ENCODE measurements at regions not wholly inside any gene's neighbourhood (a gene's known extent, or its start where the extent isn't known, plus 50 kb on each side); places are given as distances from the start of the nearest gene placed in this dataset.

DNA sequence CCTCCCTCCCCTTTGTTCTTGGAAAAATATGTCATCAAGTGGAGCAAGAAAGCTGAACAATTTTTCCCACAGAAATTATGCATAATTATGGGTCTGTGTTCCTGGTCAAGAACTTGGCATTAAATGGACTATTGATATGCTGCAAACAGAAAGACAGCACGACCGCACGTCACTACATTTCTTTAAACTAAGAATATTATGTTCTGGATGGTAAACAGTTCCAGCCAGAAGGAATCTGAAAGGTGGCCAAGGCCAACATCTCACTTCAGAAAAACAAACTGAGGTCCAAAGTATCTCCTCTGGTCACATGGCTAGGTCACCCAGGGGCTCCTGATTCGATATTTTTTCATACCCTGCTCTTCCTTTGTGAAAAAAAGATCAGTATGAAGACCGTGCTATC lies 173.3 kb upstream of the GAS1 start:
- H3K27me3 ChIP-seq (ENCODE audit: low read depth, low read length) = no peaks in the 10 kb centered on the region
- H3K4me1 ChIP-seq (ENCODE audit: control insufficient read depth in 1 of 2, insufficient read depth in 2 of 2, low read length in 2 of 2) = peaks cover 0 to 24% of the 10 kb centered on the region in 2 donors
- H3K4me3 ChIP-seq (ENCODE audit: low read depth in 1 of 2, low read length in 2 of 2) = no peak overlapping the region
- no peak overlapping the region for H3K27ac ChIP-seq (ENCODE audit: low read length)
- H3K36me3 ChIP-seq (ENCODE audit: control insufficient read depth in 1 of 2, insufficient read depth in 2 of 2, low read length in 2 of 2) = no peaks in the 10 kb centered on the region
- no peaks in the 10 kb centered on the region for H3K9me3 ChIP-seq (ENCODE audit: control insufficient read depth in 1 of 2, low read length in 2 of 2)

DNA sequence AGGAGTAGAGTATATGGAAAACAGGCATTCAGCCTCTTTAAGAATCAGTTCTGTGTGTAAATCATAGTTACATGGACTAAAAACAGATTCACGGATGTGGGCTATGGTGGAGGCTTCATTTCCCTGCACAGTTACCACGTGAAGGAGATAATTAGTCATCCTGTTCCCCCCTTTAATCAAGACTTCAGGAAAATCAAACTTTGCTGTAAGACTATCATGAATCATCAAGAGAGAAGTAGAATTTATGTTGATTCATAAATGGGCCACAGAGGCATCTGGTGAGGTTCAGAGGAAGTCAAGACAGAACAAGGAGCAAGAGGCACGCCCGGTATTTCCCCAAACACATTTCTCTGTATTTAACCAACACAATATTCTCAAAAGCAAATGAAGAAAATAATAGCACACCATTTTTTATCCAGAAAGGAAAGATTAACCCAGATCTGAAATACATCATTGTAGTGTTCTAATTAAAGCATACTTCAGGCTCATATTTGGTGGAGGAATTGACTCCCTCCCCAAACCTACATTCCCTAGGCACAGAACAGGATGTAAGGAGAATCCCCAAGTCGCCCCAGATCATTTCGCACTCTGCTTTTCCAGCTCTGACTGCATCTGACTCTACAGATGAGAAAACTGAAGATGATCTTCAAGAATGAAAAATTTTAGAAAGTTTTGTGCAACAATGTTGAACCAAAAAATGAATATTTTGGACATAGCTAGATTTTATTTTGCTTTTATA lies 175.8 kb upstream of the GAS1 start:
- no peaks in the 10 kb centered on the region for H3K36me3 ChIP-seq (ENCODE audit: control insufficient read depth in 1 of 2, insufficient read depth in 2 of 2, low read length in 2 of 2)
- H3K9me3 ChIP-seq (ENCODE audit: control insufficient read depth in 1 of 2, low read length in 2 of 2) = no peaks in the 10 kb centered on the region
- no peak overlapping the region for H3K27ac ChIP-seq (ENCODE audit: low read length)
- no peaks in the 10 kb centered on the region for H3K27me3 ChIP-seq (ENCODE audit: low read depth, low read length)
- no peak overlapping the region for H3K4me3 ChIP-seq (ENCODE audit: low read depth in 1 of 2, low read length in 2 of 2)
- H3K4me1 ChIP-seq (ENCODE audit: control insufficient read depth in 1 of 2, insufficient read depth in 2 of 2, low read length in 2 of 2) = peaks cover 0 to 21% of the 10 kb centered on the region in 2 donors

DNA sequence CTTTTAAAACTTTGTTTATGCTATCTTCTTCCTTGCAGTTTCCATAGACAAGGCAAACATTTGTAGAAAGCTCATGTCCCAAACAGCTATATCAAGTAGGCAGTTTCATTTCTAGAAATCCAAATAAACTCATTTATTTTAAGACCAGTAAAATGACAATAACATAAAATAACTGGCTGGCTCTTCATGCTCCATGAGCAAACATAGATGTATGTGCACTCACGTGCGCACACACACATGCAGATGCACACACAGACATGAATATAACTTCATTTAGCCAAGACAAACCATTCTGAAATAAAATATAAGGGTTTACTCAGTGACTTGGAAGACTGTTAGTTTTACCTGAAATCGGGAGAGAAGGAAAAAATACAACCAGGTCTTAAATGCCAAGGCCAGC lies 176.5 kb upstream of the GAS1 start:
- Histone ChIP-seq H3K27me3 (ENCODE audit: low read depth, low read length) (no peaks in the 10 kb centered on the region), H3K27ac (ENCODE audit: low read length) (no peak overlapping the region), H3K36me3 (ENCODE audit: control insufficient read depth in 1 of 2, insufficient read depth in 2 of 2, low read length in 2 of 2) (no peaks in the 10 kb centered on the region)

DNA sequence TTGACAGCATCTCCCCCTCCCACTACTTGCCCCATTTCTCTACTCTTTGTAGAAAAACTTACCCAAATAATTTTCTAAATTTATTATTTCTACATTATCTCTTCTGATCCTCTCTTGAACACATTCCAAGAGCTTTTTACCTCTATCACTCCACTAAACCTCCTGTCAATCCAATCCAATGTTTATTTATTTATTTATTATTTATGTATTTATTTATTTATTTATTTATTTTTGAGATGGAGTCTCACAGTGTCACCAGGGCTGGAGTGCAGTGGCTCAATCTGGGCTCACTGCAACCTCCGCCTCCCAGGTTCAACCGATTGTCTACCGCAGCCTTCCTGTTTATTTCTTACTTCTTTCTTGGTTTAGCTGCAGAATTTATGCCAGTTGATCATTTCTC lies 178.5 kb upstream of the GAS1 start:
- H3K4me1 ChIP-seq (ENCODE audit: control insufficient read depth in 1 of 2, insufficient read depth in 2 of 2, low read length in 2 of 2) = peaks cover 0 to under 1% of the 10 kb centered on the region in 2 donors
- no peaks in the 10 kb centered on the region for H3K9me3 ChIP-seq (ENCODE audit: control insufficient read depth in 1 of 2, low read length in 2 of 2)
- no peaks in the 10 kb centered on the region for H3K36me3 ChIP-seq (ENCODE audit: control insufficient read depth in 1 of 2, insufficient read depth in 2 of 2, low read length in 2 of 2)
- no peak overlapping the region for H3K27ac ChIP-seq (ENCODE audit: low read length)
- no peak overlapping the region for H3K4me3 ChIP-seq (ENCODE audit: low read depth in 1 of 2, low read length in 2 of 2)
- no peaks in the 10 kb centered on the region for H3K27me3 ChIP-seq (ENCODE audit: low read depth, low read length)

More for the DNA sequence above, 176.5 kb upstream of the GAS1 start:
- H3K4me1 ChIP-seq (ENCODE audit: control insufficient read depth in 1 of 2, insufficient read depth in 2 of 2, low read length in 2 of 2) = peaks cover 0 to 19% of the 10 kb centered on the region in 2 donors
- no peak overlapping the region for H3K4me3 ChIP-seq (ENCODE audit: low read depth in 1 of 2, low read length in 2 of 2)
- no peaks in the 10 kb centered on the region for H3K9me3 ChIP-seq (ENCODE audit: control insufficient read depth in 1 of 2, low read length in 2 of 2)

DNA sequence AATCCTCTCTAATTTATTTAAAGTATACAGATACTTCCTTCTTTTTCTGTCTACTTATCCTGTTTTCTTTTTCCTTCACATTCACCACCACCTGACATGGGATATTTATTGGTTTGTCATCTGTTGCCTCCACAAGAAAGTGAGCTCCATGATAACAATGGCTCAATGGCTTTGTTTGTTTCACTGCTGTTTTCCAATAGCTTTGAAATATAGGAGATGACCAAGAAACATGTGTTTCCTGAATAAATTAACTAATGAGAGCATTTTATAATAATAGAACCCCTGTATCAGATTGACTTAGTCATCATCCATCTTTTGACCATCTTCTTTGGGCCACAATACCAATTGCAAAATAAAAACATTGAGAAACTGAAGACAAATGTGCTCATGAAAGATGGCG lies 180.2 kb upstream of the GAS1 start:
- no peaks in the 10 kb centered on the region for H3K36me3 ChIP-seq (ENCODE audit: control insufficient read depth in 1 of 2, insufficient read depth in 2 of 2, low read length in 2 of 2)
- no peaks in the 10 kb centered on the region for H3K27me3 ChIP-seq (ENCODE audit: low read depth, low read length)
- no peaks in the 10 kb centered on the region for H3K4me1 ChIP-seq (ENCODE audit: control insufficient read depth in 1 of 2, insufficient read depth in 2 of 2, low read length in 2 of 2)

DNA sequence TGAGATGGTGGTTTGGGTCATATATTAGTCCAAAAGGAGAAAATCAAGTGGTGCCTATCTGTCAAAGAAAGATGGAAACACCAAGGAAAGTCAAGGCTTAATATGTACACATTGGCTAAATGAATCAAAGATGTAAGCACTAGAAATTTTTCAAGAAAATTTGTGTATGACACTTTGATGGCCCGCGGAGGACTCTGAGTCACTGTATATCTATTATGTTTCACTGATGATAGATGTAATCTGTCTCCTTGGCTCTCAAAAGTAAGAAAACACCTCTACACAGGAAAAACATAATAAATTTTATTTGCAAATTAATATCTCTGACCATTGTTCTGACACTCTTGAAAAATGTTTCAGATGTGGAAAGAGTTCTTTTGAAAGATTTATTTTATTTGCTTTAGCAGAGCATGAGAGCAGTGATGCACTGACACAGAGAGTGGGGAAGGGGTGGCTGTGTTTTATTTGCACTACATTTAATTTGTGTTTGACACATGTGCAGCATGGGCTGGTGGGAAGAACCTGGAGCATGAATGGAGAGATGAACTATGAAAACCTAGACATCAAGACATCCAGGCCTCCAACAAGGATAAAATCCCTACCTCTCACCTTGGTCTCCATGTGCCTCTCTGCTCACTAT lies 180.8 kb upstream of the GAS1 start:
- no peaks in the 10 kb centered on the region for H3K27me3 ChIP-seq (ENCODE audit: low read depth, low read length)
- no peaks in the 10 kb centered on the region for H3K9me3 ChIP-seq (ENCODE audit: control insufficient read depth in 1 of 2, low read length in 2 of 2)

More for the DNA sequence above, 180.2 kb upstream of the GAS1 start:
- Histone ChIP-seq H3K27ac (ENCODE audit: low read length) (no peak overlapping the region), H3K9me3 (ENCODE audit: control insufficient read depth in 1 of 2, low read length in 2 of 2) (no peaks in the 10 kb centered on the region), H3K4me3 (ENCODE audit: low read depth in 1 of 2, low read length in 2 of 2) (no peak overlapping the region)

DNA sequence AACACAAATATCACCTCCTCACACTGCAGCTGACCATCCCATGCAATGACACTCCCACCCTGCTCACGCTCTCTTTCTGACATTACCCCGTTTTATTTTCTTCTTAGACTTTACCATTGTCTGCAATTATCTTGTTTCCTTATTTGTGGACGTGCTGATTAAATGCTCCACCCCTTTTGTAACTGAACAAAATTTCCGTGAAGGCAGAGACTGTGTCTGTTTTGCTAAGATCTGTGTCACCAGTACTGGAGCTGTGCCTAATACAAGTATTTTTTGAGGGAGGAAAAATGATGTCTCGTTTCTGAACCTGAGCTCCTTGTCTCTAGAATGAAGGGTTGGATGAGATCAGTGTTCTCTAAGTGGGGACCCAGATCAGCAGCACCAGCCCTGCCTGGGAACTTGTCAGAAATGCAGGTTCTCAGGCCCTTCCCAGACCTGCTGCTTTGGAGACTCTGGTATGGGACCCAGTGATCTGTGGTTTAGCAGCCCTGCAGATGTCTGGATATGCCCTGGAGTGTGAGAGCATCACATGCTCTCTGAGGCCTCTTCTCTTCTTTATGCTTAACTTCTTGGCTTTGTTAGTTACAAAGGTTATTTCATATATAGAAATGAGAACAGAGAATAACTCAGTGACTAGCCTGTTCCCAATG lies 181.7 kb upstream of the GAS1 start:
- Histone ChIP-seq H3K4me3 (ENCODE audit: low read depth in 1 of 2, low read length in 2 of 2) (no peak overlapping the region), H3K27me3 (ENCODE audit: low read depth, low read length) (no peaks in the 10 kb centered on the region), H3K9me3 (ENCODE audit: control insufficient read depth in 1 of 2, low read length in 2 of 2) (no peaks in the 10 kb centered on the region), H3K36me3 (ENCODE audit: control insufficient read depth in 1 of 2, insufficient read depth in 2 of 2, low read length in 2 of 2) (no peaks in the 10 kb centered on the region), H3K4me1 (ENCODE audit: control insufficient read depth in 1 of 2, insufficient read depth in 2 of 2, low read length in 2 of 2) (no peaks in the 10 kb centered on the region), H3K27ac (ENCODE audit: low read length) (no peak overlapping the region)

More for the DNA sequence above, 180.8 kb upstream of the GAS1 start:
- Histone ChIP-seq H3K27ac (ENCODE audit: low read length) (no peak overlapping the region), H3K4me1 (ENCODE audit: control insufficient read depth in 1 of 2, insufficient read depth in 2 of 2, low read length in 2 of 2) (no peaks in the 10 kb centered on the region), H3K4me3 (ENCODE audit: low read depth in 1 of 2, low read length in 2 of 2) (no peak overlapping the region), H3K36me3 (ENCODE audit: control insufficient read depth in 1 of 2, insufficient read depth in 2 of 2, low read length in 2 of 2) (no peaks in the 10 kb centered on the region)

DNA sequence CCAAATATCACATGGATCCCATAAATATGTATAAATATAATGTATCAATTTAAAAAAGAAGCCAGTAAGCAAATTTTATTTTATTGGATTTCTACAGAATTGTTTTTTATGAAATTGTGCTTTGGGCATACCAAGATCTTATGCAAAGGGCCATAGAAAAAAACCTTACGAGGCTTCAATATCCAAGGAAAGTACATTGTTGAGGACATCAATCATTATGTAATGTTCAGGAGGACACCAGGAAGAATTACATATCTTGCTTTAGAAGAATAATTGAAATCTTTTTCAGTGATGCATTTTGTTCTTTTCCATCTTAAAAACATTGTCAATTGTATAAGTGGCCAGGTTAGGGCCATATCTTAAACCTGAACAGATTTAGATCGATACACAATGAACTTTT lies 187.8 kb upstream of the GAS1 start:
- Histone ChIP-seq H3K27ac (ENCODE audit: low read length) (no peak overlapping the region), H3K4me3 (ENCODE audit: low read depth in 1 of 2, low read length in 2 of 2) (no peak overlapping the region), H3K4me1 (ENCODE audit: control insufficient read depth in 1 of 2, insufficient read depth in 2 of 2, low read length in 2 of 2) (no peaks in the 10 kb centered on the region)

DNA sequence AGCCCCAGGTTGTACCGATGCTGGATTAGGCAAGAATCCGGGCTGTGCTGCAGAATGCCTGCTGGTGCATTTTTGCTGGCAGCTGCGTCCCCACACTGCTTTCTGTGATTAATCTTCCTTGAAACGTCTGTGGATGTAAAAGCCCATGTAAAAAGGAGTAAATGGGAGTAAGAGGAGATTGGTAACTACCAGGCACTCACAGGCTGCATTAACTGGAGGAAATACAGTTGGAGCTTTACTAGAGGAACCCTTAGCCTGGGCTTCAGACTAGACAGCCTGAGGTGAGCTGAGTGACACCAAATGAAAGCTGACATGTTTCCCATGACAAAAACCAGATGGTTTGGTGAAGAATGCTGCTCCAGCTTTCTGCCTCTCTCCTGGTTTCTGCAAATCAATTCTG lies 190.4 kb upstream of the GAS1 start:
- H3K4me1 ChIP-seq (ENCODE audit: control insufficient read depth in 1 of 2, insufficient read depth in 2 of 2, low read length in 2 of 2) = no peaks in the 10 kb centered on the region
- no peak overlapping the region for H3K4me3 ChIP-seq (ENCODE audit: low read depth in 1 of 2, low read length in 2 of 2)
- no peak overlapping the region for H3K27ac ChIP-seq (ENCODE audit: low read length)
- no peaks in the 10 kb centered on the region for H3K9me3 ChIP-seq (ENCODE audit: control insufficient read depth in 1 of 2, low read length in 2 of 2)
- H3K27me3 ChIP-seq (ENCODE audit: low read depth, low read length) = no peaks in the 10 kb centered on the region
- H3K36me3 ChIP-seq (ENCODE audit: control insufficient read depth in 1 of 2, insufficient read depth in 2 of 2, low read length in 2 of 2) = no peaks in the 10 kb centered on the region

More for the DNA sequence above, 187.8 kb upstream of the GAS1 start:
- Histone ChIP-seq H3K9me3 (ENCODE audit: control insufficient read depth in 1 of 2, low read length in 2 of 2) (no peaks in the 10 kb centered on the region), H3K27me3 (ENCODE audit: low read depth, low read length) (no peaks in the 10 kb centered on the region), H3K36me3 (ENCODE audit: control insufficient read depth in 1 of 2, insufficient read depth in 2 of 2, low read length in 2 of 2) (no peaks in the 10 kb centered on the region)

DNA sequence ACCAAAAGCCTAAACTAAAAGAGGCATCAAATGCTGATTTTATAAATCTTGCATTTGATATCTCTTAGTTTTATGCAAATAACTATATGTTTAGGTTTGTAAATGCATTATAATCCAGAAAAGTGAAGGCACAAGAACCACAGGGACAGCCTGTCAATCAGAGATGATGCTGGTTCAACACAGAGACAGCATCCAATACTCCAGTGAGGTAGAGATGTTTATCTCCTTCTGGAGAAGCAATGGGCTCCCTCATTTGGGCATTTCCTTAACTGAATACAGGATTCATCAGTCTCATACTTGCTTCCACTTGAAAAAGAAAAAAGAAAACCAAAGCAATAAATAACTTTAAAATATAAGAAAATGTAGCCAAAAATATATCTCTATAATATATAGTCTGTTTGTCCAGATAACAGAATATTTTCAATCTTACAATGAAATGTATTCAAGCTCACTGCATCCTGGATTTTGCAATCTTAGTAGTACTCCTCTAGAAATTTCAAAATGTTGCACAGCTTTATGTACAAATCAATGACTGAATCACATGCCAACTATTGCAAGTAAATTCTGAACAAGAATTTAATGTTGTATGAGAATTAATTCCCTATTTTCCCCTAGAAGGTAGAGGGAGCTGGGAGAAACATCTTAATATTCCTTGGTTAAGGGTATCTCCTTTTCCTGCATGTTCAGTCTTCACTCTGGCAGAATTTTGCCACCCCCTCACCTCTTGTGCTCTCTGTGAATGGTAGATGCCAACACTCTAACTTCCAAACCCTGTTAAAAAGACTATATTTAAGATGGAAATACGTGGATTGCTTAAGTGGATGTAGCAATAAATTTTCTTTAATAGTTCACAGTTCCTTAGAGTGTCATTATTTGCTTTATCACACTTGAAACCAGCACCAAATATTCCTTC lies 191.1 kb upstream of the GAS1 start:
- no peak overlapping the region for H3K27ac ChIP-seq (ENCODE audit: low read length)

More for the DNA sequence above, 191.1 kb upstream of the GAS1 start:
- no peaks in the 10 kb centered on the region for H3K27me3 ChIP-seq (ENCODE audit: low read depth, low read length)
- H3K9me3 ChIP-seq (ENCODE audit: control insufficient read depth in 1 of 2, low read length in 2 of 2) = no peaks in the 10 kb centered on the region
- no peaks in the 10 kb centered on the region for H3K36me3 ChIP-seq (ENCODE audit: control insufficient read depth in 1 of 2, insufficient read depth in 2 of 2, low read length in 2 of 2)
- H3K4me1 ChIP-seq (ENCODE audit: control insufficient read depth in 1 of 2, insufficient read depth in 2 of 2, low read length in 2 of 2) = no peaks in the 10 kb centered on the region
- H3K4me3 ChIP-seq (ENCODE audit: low read depth in 1 of 2, low read length in 2 of 2) = no peak overlapping the region

Measured in muscle layer of duodenum (tissue), 2 donors.